Mammary epithelial cell (primary cell): ENCODE measurements at regions not wholly inside any gene's neighbourhood (a gene's known extent, or its start where the extent isn't known, plus 50 kb on each side); places are given as distances from the start of the nearest gene placed in this dataset.

Experiments used
- CTCF ChIP-seq, 2 donors: IDR thresholded peaks in 1 of 2; conservative IDR thresholded peaks in 1 of 2; 2 replicates each; pipeline ENCODE4 v1.5.1; 2011 to 2012; ENCODE audit warnings: inconsistent platforms in 2 of 2, low read length in 2 of 2, mild to moderate bottlenecking in 2 of 2, control low read depth in 1 of 2, low read depth in 1 of 2; ENCODE audit not compliant: insufficient read depth in 1 of 2; ENCODE audit errors: extremely low read depth in 1 of 2
- EZH2 ChIP-seq: IDR thresholded peaks from 2 replicates; pipeline ENCODE4 v1.6.1; 2012; ENCODE audit warnings: low read length, inconsistent platforms, borderline replicate concordance

GRCh38 chr4:4647041-4647440 lies 105.2 kb upstream of the STX18 start:
- TF ChIP-seq CTCF (conservative IDR thresholded peaks at IDR 0.05 in 1 of 2, IDR thresholded peaks at IDR 0.05 in 1 of 2; ENCODE audit: extremely low read depth in 1 of 2, insufficient read depth in 1 of 2, low read depth in 1 of 2, low read length in 2 of 2) = no peak
- no peak for TF ChIP-seq EZH2
